SIG-M5 treated with dmso at 0.1 percent for 504 hours (cell line): ENCODE measurements at regions not wholly inside any gene's neighbourhood (a gene's known extent, or its start where the extent isn't known, plus 50 kb on each side); places are given as distances from the start of the nearest gene placed in this dataset.
"Not testable (repeated sequence)": the region's sequence is repeated elsewhere in the genome, so short reads cannot be mapped to it uniquely, and the experiment has no call there.

ENCODE experiments used
- DNase-seq: peaks from one replicate; lab custom pipeline; 2025; ENCODE audit not compliant: unreplicated experiment; lab: John Stamatoyannopoulos, UW

- no peak for DNase-seq
These were observed 125.9 kb upstream of the SYT13 start for GRCh38 chr11:45412051-45412471.

- no peak for DNase-seq
These were observed 125.2 kb upstream of the SYT13 start for GRCh38 chr11:45411228-45411946.

GRCh38 chr11:45410391-45411227 lies 124.5 kb upstream of the SYT13 start:
- DNase-seq = no peak

- no peak for DNase-seq
These were observed 123.4 kb upstream of the SYT13 start for GRCh38 chr11:45409587-45409986.

GRCh38 chr11:45407226-45407625 lies 121.1 kb upstream of the SYT13 start:
- no peak for DNase-seq

GRCh38 chr11:45405916-45406670 lies 120.0 kb upstream of the SYT13 start:
- DNase-seq = no peak

GRCh38 chr11:45403521-45403920 lies 117.4 kb upstream of the SYT13 start:
- DNase-seq = not testable (repeated sequence)

- no peak for DNase-seq
These were observed 116.0 kb upstream of the SYT13 start for GRCh38 chr11:45402049-45402630.

- DNase-seq = no peak
These were observed 114.5 kb upstream of the SYT13 start for GRCh38 chr11:45400591-45400990.

GRCh38 chr11:45399166-45399565 lies 113.0 kb upstream of the SYT13 start:
- no peak for DNase-seq

DNA sequence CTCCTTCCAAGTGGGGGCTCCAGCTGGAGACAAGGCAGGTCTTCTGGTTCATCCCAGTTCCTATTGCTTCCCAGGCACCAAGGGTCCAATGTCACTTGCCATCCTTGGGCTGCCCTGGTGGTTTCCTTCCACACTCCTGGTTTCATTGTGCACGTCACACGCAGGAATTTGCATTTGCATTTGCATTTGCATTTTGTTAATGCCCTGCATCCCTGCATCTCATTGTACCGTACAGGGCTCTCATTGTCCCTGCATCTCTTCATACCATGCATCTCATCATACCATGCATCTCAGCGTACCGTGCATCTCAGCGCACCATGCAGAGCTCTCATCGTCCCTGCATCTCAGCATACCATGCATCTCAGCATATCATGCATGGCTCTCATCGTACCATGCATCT lies 112.2 kb upstream of the SYT13 start:
- no peak for DNase-seq

DNA sequence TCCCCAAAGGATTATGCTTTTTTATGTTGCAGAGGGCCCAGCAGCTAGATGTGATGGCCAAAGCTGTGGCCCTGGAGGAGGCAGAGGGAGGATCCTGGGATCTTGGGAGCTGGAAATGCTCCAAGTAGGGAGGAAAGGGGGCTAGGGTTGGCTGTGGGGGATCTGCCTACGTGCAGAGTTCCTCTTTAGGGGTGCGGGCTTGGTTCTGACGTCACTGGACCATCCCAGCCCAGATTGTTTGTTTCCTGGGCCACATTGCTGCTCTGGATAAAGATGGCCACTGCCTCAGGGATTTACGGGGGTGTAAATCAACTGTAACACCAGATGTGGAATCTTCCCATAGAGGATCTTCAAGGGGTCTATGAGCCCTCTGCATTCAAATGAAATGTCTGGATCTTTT lies 110.3 kb upstream of the SYT13 start:
- no peak for DNase-seq

DNA sequence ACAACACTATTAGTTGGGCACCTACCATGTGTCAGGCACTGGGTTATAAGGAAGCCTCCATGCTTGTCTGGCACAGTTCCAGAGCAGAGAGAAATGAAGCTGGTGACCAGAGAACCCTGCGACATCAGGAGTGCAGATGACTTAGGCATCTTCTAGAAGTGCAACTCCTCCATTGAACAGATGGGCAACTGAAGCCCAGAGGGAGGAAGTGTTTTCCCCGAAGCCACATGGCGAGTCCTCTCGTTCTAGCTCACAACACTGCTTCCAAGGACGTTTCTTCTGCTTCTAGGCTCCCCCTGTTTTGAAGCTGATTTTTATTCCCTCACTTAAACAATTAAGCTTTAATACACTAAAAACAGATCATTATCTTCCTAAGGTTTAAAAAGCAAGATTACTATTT lies 109.8 kb upstream of the SYT13 start:
- no peak for DNase-seq

GRCh38 chr11:45395421-45395820 lies 109.3 kb upstream of the SYT13 start:
- DNase-seq = no peak

DNA sequence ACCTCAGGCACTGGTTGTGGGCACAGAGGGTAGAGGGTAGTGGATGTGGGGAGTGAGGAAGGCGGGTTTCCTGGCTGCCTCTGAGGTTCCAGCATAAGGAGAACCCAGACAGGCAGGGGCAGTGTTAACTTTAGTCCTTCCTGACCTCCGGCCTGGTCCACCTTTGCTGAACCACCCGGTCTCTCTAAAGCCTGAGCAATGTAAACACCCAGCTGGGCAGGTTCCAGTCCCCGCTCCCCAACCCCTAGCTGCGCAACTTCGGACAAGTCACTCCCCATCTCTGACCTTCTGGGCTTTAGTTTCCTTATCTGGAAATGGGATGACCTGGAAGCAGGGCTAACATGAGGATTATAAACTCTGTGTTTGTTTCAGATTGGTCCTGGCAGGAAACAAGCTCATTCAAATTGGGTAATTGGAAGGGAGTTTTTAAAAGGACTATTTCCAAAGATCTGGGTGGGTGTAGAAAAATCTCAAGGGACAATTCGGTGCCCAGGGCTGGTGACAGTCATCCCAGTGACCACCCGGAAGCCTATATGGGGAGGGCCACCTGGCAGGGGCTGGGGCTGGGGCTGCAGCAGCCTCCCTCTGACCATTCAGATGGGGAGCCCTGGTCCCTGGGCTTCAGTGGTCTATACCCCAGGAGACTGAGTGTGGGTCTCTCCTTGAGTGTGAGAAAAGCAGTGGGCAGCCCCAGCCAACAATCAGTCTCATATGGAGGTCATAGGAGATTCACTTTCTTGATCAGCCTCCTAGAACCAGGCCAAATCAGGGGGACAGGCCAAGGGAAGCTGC lies 108.3 kb upstream of the SYT13 start:
- DNase-seq = no peak

GRCh38 chr11:45393826-45394225 lies 107.7 kb upstream of the SYT13 start:
- no peak for DNase-seq

GRCh38 chr11:45393334-45393733 lies 107.2 kb upstream of the SYT13 start:
- DNase-seq = no peak

DNA sequence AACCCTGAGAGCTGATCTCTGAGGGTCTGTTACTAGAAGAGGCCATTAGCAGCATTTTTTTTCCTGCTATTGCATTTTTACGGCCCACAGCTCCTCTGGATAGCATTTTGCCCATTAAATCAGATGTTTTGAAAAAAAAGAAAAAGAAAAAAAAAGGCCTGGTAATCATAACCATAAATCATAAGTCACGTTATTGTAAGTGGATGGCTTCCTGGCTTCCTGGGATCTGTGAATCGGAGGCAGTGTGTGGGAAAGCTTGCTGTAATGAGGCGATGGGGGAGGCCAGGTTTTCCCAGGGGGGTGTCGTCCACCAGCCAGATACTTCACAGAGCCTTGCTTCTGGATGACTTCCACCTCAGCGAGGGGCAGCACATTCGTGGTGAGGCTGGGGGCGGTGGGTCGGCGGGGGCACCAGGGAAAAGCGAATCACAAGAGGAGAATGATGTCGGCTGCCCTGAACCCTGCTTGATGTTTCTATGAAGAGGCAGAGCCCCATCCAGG lies 106.5 kb upstream of the SYT13 start:
- DNase-seq = no peak

DNA sequence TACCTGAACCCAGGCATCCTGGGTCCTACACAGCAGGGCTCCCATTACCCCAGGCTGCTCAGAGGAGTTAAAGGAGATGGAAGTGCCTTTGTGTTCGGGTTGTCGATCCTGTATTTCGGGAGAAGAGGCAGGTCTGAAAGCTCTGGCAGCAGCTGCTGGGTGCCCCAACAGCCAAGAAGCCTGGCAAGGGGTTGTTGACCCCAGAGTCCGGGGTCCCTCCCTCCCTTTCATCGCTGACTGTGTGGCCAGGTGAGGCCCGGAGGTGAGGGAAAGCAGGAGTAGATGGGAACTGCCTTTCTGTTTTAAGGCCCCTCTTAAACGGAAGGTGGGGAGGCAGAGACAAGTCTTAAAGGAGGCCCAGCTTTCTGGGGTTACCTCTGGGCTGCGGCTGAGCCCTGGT lies 106.0 kb upstream of the SYT13 start:
- no peak for DNase-seq

- no peak for DNase-seq
These were observed 105.2 kb upstream of the SYT13 start for GRCh38 chr11:45391168-45391850.
